Endothelial cell (in vitro differentiated cells): ENCODE measurements at regions not wholly inside any gene's neighbourhood (a gene's known extent, or its start where the extent isn't known, plus 50 kb on each side); places are given as distances from the start of the nearest gene placed in this dataset.

ENCODE experiments used
- DNase-seq: peaks from one replicate; pipeline ENCODE4 v3.0.0; 2021; ENCODE audit warnings: low spot score
- H3K27ac Mint-ChIP-seq: one replicate; pipeline ENCODE4 v1.8.0; 2021; ENCODE audit warnings: mixed read lengths, inconsistent platforms; ENCODE audit not compliant: unreplicated experiment
- H3K27me3 Mint-ChIP-seq: one replicate; pipeline ENCODE4 v1.8.0; 2021; ENCODE audit warnings: mild to moderate bottlenecking, moderate library complexity, mixed read lengths, inconsistent platforms; ENCODE audit not compliant: unreplicated experiment
- H3K36me3 Mint-ChIP-seq: one replicate; pipeline ENCODE4 v1.8.0; 2021; ENCODE audit warnings: mild to moderate bottlenecking, low read depth, mixed read lengths, inconsistent platforms; ENCODE audit not compliant: unreplicated experiment
- H3K4me1 Mint-ChIP-seq: one replicate; pipeline ENCODE4 v1.8.0; 2021; ENCODE audit warnings: mild to moderate bottlenecking, mixed read lengths, inconsistent platforms; ENCODE audit not compliant: unreplicated experiment
- H3K4me3 Mint-ChIP-seq: one replicate; pipeline ENCODE4 v1.8.0; 2021; ENCODE audit warnings: mild to moderate bottlenecking, mixed read lengths, inconsistent platforms; ENCODE audit not compliant: unreplicated experiment
- H3K9me3 Mint-ChIP-seq: one replicate; pipeline ENCODE4 v1.8.0; 2021; ENCODE audit warnings: mixed read lengths, inconsistent platforms; ENCODE audit not compliant: unreplicated experiment
- CTCF ChIP-seq: fragments of 200-600 bp; sonication (generic); IDR thresholded peaks from one replicate; pipeline ENCODE4 v1.5.0; 2021; ENCODE audit warnings: antibody characterized with exemption; ENCODE audit not compliant: unreplicated experiment

DNA sequence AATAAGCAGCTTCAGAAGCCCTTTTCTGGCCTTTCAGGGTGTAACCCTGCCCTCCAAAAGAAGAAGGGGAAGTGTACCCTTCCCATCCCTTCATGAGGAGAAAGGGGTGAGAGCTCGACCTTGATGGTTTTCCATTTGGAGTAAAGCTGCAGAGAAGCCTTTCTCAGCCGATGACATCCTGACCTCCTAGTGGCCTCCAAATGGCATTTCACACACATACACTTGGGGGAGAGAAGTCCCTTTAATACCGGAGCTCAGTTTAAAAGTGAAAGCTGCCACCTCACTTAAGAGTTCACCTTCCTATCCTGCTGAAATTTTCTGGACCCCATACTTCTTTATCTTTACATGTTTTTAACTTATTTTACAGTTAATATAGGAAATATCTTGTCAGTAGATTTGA, 716.7 kb downstream of the DCDC2C start:
- Mint-ChIP-seq H3K27ac (no peak overlapping the region), H3K4me3 (no peak overlapping the region), H3K9me3 (peaks cover 15% of the 10 kb centered on the region), H3K4me1 (no peaks in the 10 kb centered on the region), H3K36me3 (peaks cover 9% of the 10 kb centered on the region), H3K27me3 (peaks cover 6% of the 10 kb centered on the region)
- DNase-seq = no peak
- TF ChIP-seq CTCF = no peak

DNA sequence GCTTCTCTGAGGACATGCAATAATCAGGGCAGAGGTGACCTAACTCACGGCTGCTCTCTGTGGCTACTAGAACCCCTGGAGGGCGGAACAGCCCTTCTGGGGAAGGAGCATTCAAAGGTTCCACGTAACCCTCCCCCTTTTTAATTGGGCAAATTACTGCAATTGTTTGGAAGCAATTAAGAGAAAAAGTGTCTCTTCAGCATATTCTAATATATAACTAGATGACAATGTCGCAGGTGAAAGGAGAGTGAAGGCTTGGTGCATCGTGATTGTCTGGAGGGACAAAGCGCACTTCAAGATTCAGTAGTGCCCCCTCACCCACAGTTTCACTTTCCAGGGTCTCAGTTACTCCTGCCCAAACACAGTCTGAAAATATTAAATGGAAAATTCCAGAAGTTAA, 720.8 kb downstream of the DCDC2C start:
- H3K4me3 Mint-ChIP-seq = no peak overlapping the region
- DNase-seq = no peak
- peaks cover 23% of the 10 kb centered on the region for H3K9me3 Mint-ChIP-seq
- H3K27ac Mint-ChIP-seq = no peak overlapping the region
- H3K36me3 Mint-ChIP-seq = peaks cover 5% of the 10 kb centered on the region
- peaks cover 3% of the 10 kb centered on the region for H3K27me3 Mint-ChIP-seq
- H3K4me1 Mint-ChIP-seq = no peaks in the 10 kb centered on the region
- TF ChIP-seq CTCF = no peak

- H3K27me3 Mint-ChIP-seq = peaks cover 3% of the 10 kb centered on the region
- H3K27ac Mint-ChIP-seq = no peak overlapping the region
- H3K4me1 Mint-ChIP-seq = no peaks in the 10 kb centered on the region
- no peak for DNase-seq
- peaks cover 5% of the 10 kb centered on the region for H3K36me3 Mint-ChIP-seq
- peaks cover 23% of the 10 kb centered on the region for H3K9me3 Mint-ChIP-seq
- no peak overlapping the region for H3K4me3 Mint-ChIP-seq
- TF ChIP-seq CTCF = no peak
Observed at GRCh38 chr2:4427083-4427482, 723.7 kb downstream of the DCDC2C start.

DNA sequence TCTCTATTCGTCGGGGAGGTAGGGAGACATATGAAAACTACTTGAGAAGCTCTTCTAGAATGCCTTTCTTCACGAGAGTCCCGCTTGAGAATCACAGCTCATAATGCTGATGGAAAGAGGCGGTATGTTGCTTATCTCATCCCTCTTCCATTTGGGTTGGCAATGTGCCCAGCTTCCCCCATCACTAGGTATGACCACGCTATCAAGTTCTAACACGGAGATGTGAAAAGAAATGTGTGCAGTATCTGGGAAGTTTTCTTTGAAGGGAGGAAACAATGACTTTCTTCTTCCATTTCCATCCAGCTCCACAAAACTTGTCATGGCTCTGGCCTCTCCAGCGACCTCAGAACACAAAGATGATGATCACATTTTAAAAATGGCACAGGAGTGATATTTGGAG, 742.4 kb downstream of the DCDC2C start:
- Mint-ChIP-seq H3K36me3 (no peaks in the 10 kb centered on the region), H3K9me3 (peaks cover 4% of the 10 kb centered on the region), H3K27ac (no peak overlapping the region), H3K4me1 (no peaks in the 10 kb centered on the region), H3K27me3 (peaks cover 2% of the 10 kb centered on the region), H3K4me3 (no peak overlapping the region)
- no peak for TF ChIP-seq CTCF
- DNase-seq = no peak

- peaks cover 4% of the 10 kb centered on the region for H3K27me3 Mint-ChIP-seq
- DNase-seq = no peak
- no peak overlapping the region for H3K27ac Mint-ChIP-seq
- TF ChIP-seq CTCF = no peak
- no peak overlapping the region for H3K4me3 Mint-ChIP-seq
- H3K4me1 Mint-ChIP-seq = no peaks in the 10 kb centered on the region
- H3K9me3 Mint-ChIP-seq = peaks cover 8% of the 10 kb centered on the region
- H3K36me3 Mint-ChIP-seq = peaks cover 7% of the 10 kb centered on the region
Observed at GRCh38 chr2:4454907-4455306, 751.5 kb downstream of the DCDC2C start.
